WTC11 (cell line): ENCODE measurements at regions not wholly inside any gene's neighbourhood (a gene's known extent, or its start where the extent isn't known, plus 50 kb on each side); places are given as distances from the start of the nearest gene placed in this dataset.

Experiments
- ATAC-seq: fragments of 200-7000 bp; cut with Tn5 transposase; 2 replicates; pipeline ENCODE4 v1.10.0; 2021; ENCODE audit warnings: mild to moderate bottlenecking, moderate library complexity
- CTCF ChIA-PET: fragments of 300-600 bp; sonication (Branson Sonifier 250); formaldehyde crosslinking; loops from one replicate; lab custom pipeline; 2021; ENCODE audit warnings: antibody characterized with exemption; lab: Charles Lee
- POLR2A ChIA-PET: fragments of 350-600 bp; sonication (Branson Sonifier 250); formaldehyde crosslinking; loops from one replicate; lab custom pipeline; 2021; ENCODE audit warnings: antibody characterized with exemption; lab: Charles Lee
- DNase-seq: peaks from one replicate; pipeline ENCODE4 v3.0.0; 2021; ENCODE audit warnings: low spot score
- H3K27ac Mint-ChIP-seq: 2 replicates; pipeline ENCODE4 v1.8.0; 2021; ENCODE audit warnings: mixed read lengths
- H3K27me3 Mint-ChIP-seq: 2 replicates; pipeline ENCODE4 v1.8.0; 2021; ENCODE audit warnings: low read depth, mild to moderate bottlenecking, moderate library complexity, mixed read lengths
- H3K36me3 Mint-ChIP-seq: 2 replicates; pipeline ENCODE4 v1.8.0; 2021; ENCODE audit warnings: mixed read lengths
- H3K4me1 Mint-ChIP-seq: 2 replicates; pipeline ENCODE4 v1.8.0; 2022; ENCODE audit warnings: mixed read lengths
- H3K4me3 Mint-ChIP-seq: 2 replicates; pipeline ENCODE4 v1.8.0; 2021; ENCODE audit warnings: mild to moderate bottlenecking, moderate library complexity, mixed read lengths
- H3K9me3 Mint-ChIP-seq: 2 replicates; pipeline ENCODE4 v1.8.0; 2021; ENCODE audit warnings: mixed read lengths
- CREM ChIP-seq: sonication (generic); formaldehyde crosslinking; IDR thresholded peaks from 2 replicates; pipeline ENCODE4 v1.8.1; 2022; ENCODE audit warnings: mild to moderate bottlenecking, missing genetic modification reagents, moderate library complexity
- GTF2I ChIP-seq: fragments of 250-450 bp; sonication (Bioruptor Pico); conservative IDR thresholded peaks from 2 replicates; pipeline ENCODE4 v1.4.0; 2021; ENCODE audit warnings: mild to moderate bottlenecking
- SMAD4 ChIP-seq: sonication (generic); formaldehyde crosslinking; IDR thresholded peaks from 2 replicates; pipeline ENCODE4 v1.8.0; 2022; ENCODE audit warnings: mild to moderate bottlenecking, missing genetic modification reagents
- TCF7 ChIP-seq: sonication (generic); formaldehyde crosslinking; IDR thresholded peaks from 2 replicates; pipeline ENCODE4 v1.8.0; 2022; ENCODE audit warnings: mild to moderate bottlenecking, low read depth, missing genetic modification reagents, moderate library complexity
- ZNF232 ChIP-seq: sonication (generic); formaldehyde crosslinking; IDR thresholded peaks from 2 replicates; pipeline ENCODE4 v1.8.0; 2022; ENCODE audit warnings: mild to moderate bottlenecking, missing genetic modification reagents
- ZNF263 ChIP-seq: sonication (generic); formaldehyde crosslinking; IDR thresholded peaks from 2 replicates; pipeline ENCODE4 v1.8.1; 2022; ENCODE audit warnings: low read depth, mild to moderate bottlenecking, moderate library complexity, missing genetic modification reagents
- ZNF396 ChIP-seq: fragments of 250-450 bp; sonication (Bioruptor Pico); IDR thresholded peaks from 2 replicates; pipeline ENCODE4 v1.8.0; 2021; ENCODE audit warnings: mild to moderate bottlenecking, moderate library complexity, borderline replicate concordance
- ZNF423 ChIP-seq: fragments of 250-450 bp; sonication (Bioruptor Pico); IDR thresholded peaks from 2 replicates; pipeline ENCODE4 v2.1.2; 2022; ENCODE audit warnings: mild to moderate bottlenecking, moderate library complexity
- TF ChIP-seq, protein P1 (sequence below): sonication (generic); formaldehyde crosslinking; IDR thresholded peaks from 2 replicates; pipeline ENCODE4 v1.8.0; 2022; ENCODE audit warnings: mild to moderate bottlenecking, missing genetic modification reagents
- TF ChIP-seq, protein P2 (sequence below): fragments of 200-600 bp; IDR thresholded peaks from 2 replicates; pipeline ENCODE4 v1.8.0; 2022; ENCODE audit warnings: antibody characterized with exemption
- TF ChIP-seq, protein P3 (sequence below): fragments of 250-450 bp; sonication (Bioruptor Pico); IDR thresholded peaks from 2 replicates; pipeline ENCODE4 v1.9.0; 2021; ENCODE audit warnings: mild to moderate bottlenecking
- TF ChIP-seq, protein P4 (sequence below): fragments of 250-450 bp; sonication (Bioruptor Pico); IDR thresholded peaks from 2 replicates; pipeline ENCODE4 v1.9.0; 2021; ENCODE audit warnings: moderate library complexity, mild to moderate bottlenecking, inconsistent platforms, borderline replicate concordance
- TF ChIP-seq, protein P5 (sequence below): fragments of 250-450 bp; sonication (Bioruptor Pico); IDR thresholded peaks from 2 replicates; pipeline ENCODE4 v1.9.0; 2021; ENCODE audit warnings: mild to moderate bottlenecking
- TF ChIP-seq, protein P6 (sequence below): sonication (generic); formaldehyde crosslinking; IDR thresholded peaks from 2 replicates; pipeline ENCODE4 v1.8.0; 2022; ENCODE audit warnings: missing genetic modification reagents

GRCh38 chr18:41747723-41748242 lies 207.3 kb upstream of the PIK3C3 start:
- POLR2A ChIA-PET, result no interaction called here
- H3K4me3 Mint-ChIP-seq, result no peak overlapping the region

GRCh38 chr18:41745166-41746049 lies 209.6 kb upstream of the PIK3C3 start:
- Mint-ChIP-seq H3K4me3 (peak overlapping the region; percentile 10; the same call in 1 of the 2 replicates), H3K4me1 (peaks cover 40% of the 10 kb centered on the region), H3K9me3 (peaks cover 4% of the 10 kb centered on the region; the same call in 1 of the 2 replicates), H3K36me3 (no peaks in the 10 kb centered on the region; the same call in 1 of the 2 replicates), H3K27me3 (no peaks in the 10 kb centered on the region), H3K27ac (peak overlapping the region; percentile 55; the same call in 1 of the 2 replicates)
- CTCF ChIA-PET, result interaction anchor here (0.5 to 1.3 kb wide), 10 partner anchors 11 to 353 kb away, joined by 3 to 5 read pairs (median 4); no protein-coding TSS in a partner anchor
- TF ChIP-seq GTF2I (CRISPR knock-in tag) (no peak), ZNF232 (CRISPR knock-in tag) (0 out of 2 replicates have a peak, but pooled peaks have one; percentile 36), ZNF423 (CRISPR knock-in tag) (peak; percentile 92), CREM (0 out of 2 replicates have a peak, but pooled peaks have one; percentile 22)
- TF ChIP-seq, protein P1, sequence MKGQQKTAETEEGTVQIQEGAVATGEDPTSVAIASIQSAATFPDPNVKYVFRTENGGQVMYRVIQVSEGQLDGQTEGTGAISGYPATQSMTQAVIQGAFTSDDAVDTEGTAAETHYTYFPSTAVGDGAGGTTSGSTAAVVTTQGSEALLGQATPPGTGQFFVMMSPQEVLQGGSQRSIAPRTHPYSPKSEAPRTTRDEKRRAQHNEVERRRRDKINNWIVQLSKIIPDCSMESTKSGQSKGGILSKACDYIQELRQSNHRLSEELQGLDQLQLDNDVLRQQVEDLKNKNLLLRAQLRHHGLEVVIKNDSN (CRISPR knock-in tag), result no peak
- TF ChIP-seq, protein P2, sequence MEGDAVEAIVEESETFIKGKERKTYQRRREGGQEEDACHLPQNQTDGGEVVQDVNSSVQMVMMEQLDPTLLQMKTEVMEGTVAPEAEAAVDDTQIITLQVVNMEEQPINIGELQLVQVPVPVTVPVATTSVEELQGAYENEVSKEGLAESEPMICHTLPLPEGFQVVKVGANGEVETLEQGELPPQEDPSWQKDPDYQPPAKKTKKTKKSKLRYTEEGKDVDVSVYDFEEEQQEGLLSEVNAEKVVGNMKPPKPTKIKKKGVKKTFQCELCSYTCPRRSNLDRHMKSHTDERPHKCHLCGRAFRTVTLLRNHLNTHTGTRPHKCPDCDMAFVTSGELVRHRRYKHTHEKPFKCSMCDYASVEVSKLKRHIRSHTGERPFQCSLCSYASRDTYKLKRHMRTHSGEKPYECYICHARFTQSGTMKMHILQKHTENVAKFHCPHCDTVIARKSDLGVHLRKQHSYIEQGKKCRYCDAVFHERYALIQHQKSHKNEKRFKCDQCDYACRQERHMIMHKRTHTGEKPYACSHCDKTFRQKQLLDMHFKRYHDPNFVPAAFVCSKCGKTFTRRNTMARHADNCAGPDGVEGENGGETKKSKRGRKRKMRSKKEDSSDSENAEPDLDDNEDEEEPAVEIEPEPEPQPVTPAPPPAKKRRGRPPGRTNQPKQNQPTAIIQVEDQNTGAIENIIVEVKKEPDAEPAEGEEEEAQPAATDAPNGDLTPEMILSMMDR, result peak; percentile 53; the same call in 1 of the 2 replicates
- POLR2A ChIA-PET, result interaction anchor here (0.7 kb wide), 1 partner anchor 208 kb away, joined by 3 read pairs; no protein-coding TSS in a partner anchor
- peak; percentile 87 for ATAC-seq
- peak; percentile 74 for DNase-seq

More at GRCh38 chr18:41747723-41748242, 207.3 kb upstream of the PIK3C3 start:
- TF ChIP-seq, protein P3, sequence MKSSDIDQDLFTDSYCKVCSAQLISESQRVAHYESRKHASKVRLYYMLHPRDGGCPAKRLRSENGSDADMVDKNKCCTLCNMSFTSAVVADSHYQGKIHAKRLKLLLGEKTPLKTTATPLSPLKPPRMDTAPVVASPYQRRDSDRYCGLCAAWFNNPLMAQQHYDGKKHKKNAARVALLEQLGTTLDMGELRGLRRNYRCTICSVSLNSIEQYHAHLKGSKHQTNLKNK (CRISPR knock-in tag), result no peak
- TF ChIP-seq ZNF263 (CRISPR knock-in tag) (no peak), TCF7 (no peak), CREM (no peak), ZNF396 (no peak), SMAD4 (no peak)
- TF ChIP-seq, protein P4, sequence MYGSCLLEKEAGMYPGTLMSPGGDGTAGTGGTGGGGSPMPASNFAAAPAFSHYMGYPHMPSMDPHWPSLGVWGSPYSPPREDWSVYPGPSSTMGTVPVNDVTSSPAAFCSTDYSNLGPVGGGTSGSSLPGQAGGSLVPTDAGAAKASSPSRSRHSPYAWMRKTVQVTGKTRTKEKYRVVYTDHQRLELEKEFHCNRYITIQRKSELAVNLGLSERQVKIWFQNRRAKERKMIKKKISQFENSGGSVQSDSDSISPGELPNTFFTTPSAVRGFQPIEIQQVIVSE (CRISPR knock-in tag), result no peak
- TF ChIP-seq, protein P5, sequence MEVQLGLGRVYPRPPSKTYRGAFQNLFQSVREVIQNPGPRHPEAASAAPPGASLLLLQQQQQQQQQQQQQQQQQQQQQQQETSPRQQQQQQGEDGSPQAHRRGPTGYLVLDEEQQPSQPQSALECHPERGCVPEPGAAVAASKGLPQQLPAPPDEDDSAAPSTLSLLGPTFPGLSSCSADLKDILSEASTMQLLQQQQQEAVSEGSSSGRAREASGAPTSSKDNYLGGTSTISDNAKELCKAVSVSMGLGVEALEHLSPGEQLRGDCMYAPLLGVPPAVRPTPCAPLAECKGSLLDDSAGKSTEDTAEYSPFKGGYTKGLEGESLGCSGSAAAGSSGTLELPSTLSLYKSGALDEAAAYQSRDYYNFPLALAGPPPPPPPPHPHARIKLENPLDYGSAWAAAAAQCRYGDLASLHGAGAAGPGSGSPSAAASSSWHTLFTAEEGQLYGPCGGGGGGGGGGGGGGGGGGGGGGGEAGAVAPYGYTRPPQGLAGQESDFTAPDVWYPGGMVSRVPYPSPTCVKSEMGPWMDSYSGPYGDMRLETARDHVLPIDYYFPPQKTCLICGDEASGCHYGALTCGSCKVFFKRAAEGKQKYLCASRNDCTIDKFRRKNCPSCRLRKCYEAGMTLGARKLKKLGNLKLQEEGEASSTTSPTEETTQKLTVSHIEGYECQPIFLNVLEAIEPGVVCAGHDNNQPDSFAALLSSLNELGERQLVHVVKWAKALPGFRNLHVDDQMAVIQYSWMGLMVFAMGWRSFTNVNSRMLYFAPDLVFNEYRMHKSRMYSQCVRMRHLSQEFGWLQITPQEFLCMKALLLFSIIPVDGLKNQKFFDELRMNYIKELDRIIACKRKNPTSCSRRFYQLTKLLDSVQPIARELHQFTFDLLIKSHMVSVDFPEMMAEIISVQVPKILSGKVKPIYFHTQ (CRISPR knock-in tag), result no peak
- TF ChIP-seq, protein P6, sequence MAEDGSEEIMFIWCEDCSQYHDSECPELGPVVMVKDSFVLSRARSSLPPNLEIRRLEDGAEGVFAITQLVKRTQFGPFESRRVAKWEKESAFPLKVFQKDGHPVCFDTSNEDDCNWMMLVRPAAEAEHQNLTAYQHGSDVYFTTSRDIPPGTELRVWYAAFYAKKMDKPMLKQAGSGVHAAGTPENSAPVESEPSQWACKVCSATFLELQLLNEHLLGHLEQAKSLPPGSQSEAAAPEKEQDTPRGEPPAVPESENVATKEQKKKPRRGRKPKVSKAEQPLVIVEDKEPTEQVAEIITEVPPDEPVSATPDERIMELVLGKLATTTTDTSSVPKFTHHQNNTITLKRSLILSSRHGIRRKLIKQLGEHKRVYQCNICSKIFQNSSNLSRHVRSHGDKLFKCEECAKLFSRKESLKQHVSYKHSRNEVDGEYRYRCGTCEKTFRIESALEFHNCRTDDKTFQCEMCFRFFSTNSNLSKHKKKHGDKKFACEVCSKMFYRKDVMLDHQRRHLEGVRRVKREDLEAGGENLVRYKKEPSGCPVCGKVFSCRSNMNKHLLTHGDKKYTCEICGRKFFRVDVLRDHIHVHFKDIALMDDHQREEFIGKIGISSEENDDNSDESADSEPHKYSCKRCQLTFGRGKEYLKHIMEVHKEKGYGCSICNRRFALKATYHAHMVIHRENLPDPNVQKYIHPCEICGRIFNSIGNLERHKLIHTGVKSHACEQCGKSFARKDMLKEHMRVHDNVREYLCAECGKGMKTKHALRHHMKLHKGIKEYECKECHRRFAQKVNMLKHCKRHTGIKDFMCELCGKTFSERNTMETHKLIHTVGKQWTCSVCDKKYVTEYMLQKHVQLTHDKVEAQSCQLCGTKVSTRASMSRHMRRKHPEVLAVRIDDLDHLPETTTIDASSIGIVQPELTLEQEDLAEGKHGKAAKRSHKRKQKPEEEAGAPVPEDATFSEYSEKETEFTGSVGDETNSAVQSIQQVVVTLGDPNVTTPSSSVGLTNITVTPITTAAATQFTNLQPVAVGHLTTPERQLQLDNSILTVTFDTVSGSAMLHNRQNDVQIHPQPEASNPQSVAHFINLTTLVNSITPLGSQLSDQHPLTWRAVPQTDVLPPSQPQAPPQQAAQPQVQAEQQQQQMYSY, result no peak
- no peak for ATAC-seq
- H3K27ac Mint-ChIP-seq, result no peak overlapping the region
- DNase-seq, result no peak
- peaks cover 39% of the 10 kb centered on the region for H3K4me1 Mint-ChIP-seq
- CTCF ChIA-PET, result no interaction called here
- H3K27me3 Mint-ChIP-seq, result no peaks in the 10 kb centered on the region
- no peaks in the 10 kb centered on the region for H3K36me3 Mint-ChIP-seq
- H3K9me3 Mint-ChIP-seq, result no peaks in the 10 kb centered on the region
